Mesenchymal stem cell (in vitro differentiated cells and primary cell): ENCODE measurements at regions not wholly inside any gene's neighbourhood (a gene's known extent, or its start where the extent isn't known, plus 50 kb on each side); places are given as distances from the start of the nearest gene placed in this dataset.

ENCODE experiments used
- DNase-seq: peaks from one replicate; pipeline ENCODE4 v3.0.0-alpha.2; 2013
- H2AFZ ChIP-seq: one replicate; pipeline ENCODE4 v1.6.1; 2013; ENCODE audit warnings: low read depth, mild to moderate bottlenecking, control low read depth, inconsistent platforms, low read length, moderate library complexity
- H2AK5ac ChIP-seq: 2 replicates; pipeline ENCODE4 v1.6.1; 2013; ENCODE audit warnings: low read length, moderate library complexity, mild to moderate bottlenecking, inconsistent platforms; ENCODE audit not compliant: severe bottlenecking
- H2BK120ac ChIP-seq: one replicate; pipeline ENCODE4 v1.6.1; 2013; ENCODE audit warnings: low read depth, mild to moderate bottlenecking, inconsistent platforms, low read length, moderate library complexity
- H2BK12ac ChIP-seq, 2 experiments: one replicate each; pipeline ENCODE4 v1.6.1; 2013; ENCODE audit warnings: inconsistent platforms in 2 of 2, low read length in 2 of 2, mild to moderate bottlenecking in 2 of 2, moderate library complexity in 2 of 2, control low read depth in 1 of 2
- H2BK15ac ChIP-seq: one replicate; pipeline ENCODE4 v1.6.1; 2013; ENCODE audit warnings: mild to moderate bottlenecking, low read depth, inconsistent platforms; ENCODE audit not compliant: poor library complexity, severe bottlenecking
- H2BK5ac ChIP-seq: 2 replicates; pipeline ENCODE4 v1.6.1; 2013; ENCODE audit warnings: low read depth, mild to moderate bottlenecking, low read length, control low read depth, inconsistent platforms; ENCODE audit not compliant: poor library complexity, severe bottlenecking
- H3K14ac ChIP-seq, 2 experiments: one replicate each; pipeline ENCODE4 v1.6.1; 2013; ENCODE audit warnings: inconsistent platforms in 2 of 2, low read length in 2 of 2, control low read depth in 1 of 2, mild to moderate bottlenecking in 1 of 2, moderate library complexity in 1 of 2
- H3K18ac ChIP-seq, 2 experiments: one replicate each; pipeline ENCODE4 v1.6.1; 2013; ENCODE audit warnings: inconsistent platforms in 2 of 2, low read length in 2 of 2, control low read depth in 1 of 2, low read depth in 1 of 2, mild to moderate bottlenecking in 1 of 2
- H3K23ac ChIP-seq, 2 experiments: one replicate each; pipeline ENCODE4 v1.6.1; 2013; ENCODE audit warnings: inconsistent platforms in 2 of 2, low read length in 2 of 2, mild to moderate bottlenecking in 2 of 2, moderate library complexity in 2 of 2, control low read depth in 1 of 2
- H3K27ac ChIP-seq: 2 replicates; pipeline ENCODE4 v1.5.1; 2013; ENCODE audit warnings: mild to moderate bottlenecking, moderate library complexity, low read length, control low read depth, inconsistent platforms; ENCODE audit not compliant: poor library complexity, severe bottlenecking
- H3K27me3 ChIP-seq, 2 experiments: 2 replicates each; pipeline versions ENCODE4 v1.6.1 to v1.7.0; 2013; ENCODE audit warnings: low read length in 2 of 2, mild to moderate bottlenecking in 2 of 2, moderate library complexity in 2 of 2, control low read depth in 1 of 2, inconsistent platforms in 1 of 2; ENCODE audit not compliant: control insufficient read depth in 1 of 2, insufficient read depth in 1 of 2
- H3K36me3 ChIP-seq, 2 experiments: 2 replicates each; pipeline versions ENCODE4 v1.6.1 to v1.7.0; 2013; ENCODE audit warnings: low read length in 2 of 2, control low read depth in 1 of 2, inconsistent platforms in 1 of 2, low read depth in 1 of 2, mild to moderate bottlenecking in 1 of 2; ENCODE audit not compliant: insufficient read depth in 2 of 2, control insufficient read depth in 1 of 2
- H3K4ac ChIP-seq, 2 experiments: one replicate each; pipeline ENCODE4 v1.6.1; 2013; ENCODE audit warnings: inconsistent platforms in 2 of 2, low read length in 2 of 2, mild to moderate bottlenecking in 2 of 2, moderate library complexity in 2 of 2, control low read depth in 1 of 2, low read depth in 1 of 2
- H3K4me1 ChIP-seq: 2 replicates; pipeline ENCODE4 v1.6.1; 2013; ENCODE audit warnings: low read depth, low read length, control low read depth; ENCODE audit not compliant: control insufficient read depth, insufficient read depth
- H3K4me2 ChIP-seq: 2 replicates; pipeline ENCODE4 v1.6.1; 2013; ENCODE audit warnings: low read length, mild to moderate bottlenecking, inconsistent platforms; ENCODE audit not compliant: poor library complexity, severe bottlenecking
- H3K4me3 ChIP-seq, 2 experiments: 2 replicates each; pipeline versions ENCODE4 v1.5.1 to v1.7.0; 2013; ENCODE audit warnings: low read length in 2 of 2, mild to moderate bottlenecking in 2 of 2, control low read depth in 1 of 2, low read depth in 1 of 2; ENCODE audit not compliant: insufficient read depth in 1 of 2
- H3K79me1 ChIP-seq: replicated peaks from 2 replicates; pipeline ENCODE4 v1.6.1; 2013; ENCODE audit warnings: mild to moderate bottlenecking, control low read depth, low read length, inconsistent platforms; ENCODE audit not compliant: poor library complexity, severe bottlenecking
- H3K9ac ChIP-seq: 2 replicates; pipeline ENCODE4 v1.7.0; 2013; ENCODE audit warnings: mild to moderate bottlenecking, low read length, moderate library complexity
- H3K9me3 ChIP-seq: 2 replicates; pipeline ENCODE4 v1.7.0; 2013; ENCODE audit warnings: mild to moderate bottlenecking, low read length; ENCODE audit not compliant: control insufficient read depth
- H4K8ac ChIP-seq: one replicate; pipeline ENCODE4 v1.6.1; 2013; ENCODE audit warnings: inconsistent platforms, mild to moderate bottlenecking, low read length, moderate library complexity
- H4K91ac ChIP-seq: one replicate; pipeline ENCODE4 v1.6.1; 2013; ENCODE audit warnings: mild to moderate bottlenecking, low read length, inconsistent platforms
- WGBS: methylation state at CpG from one replicate; pipeline ENCODE4 v1.1.7; 2013; ENCODE audit warnings: mixed read lengths; 5-methylcytosine and 5-hydroxymethylcytosine counted together

GRCh38 chr14:97912217-97912616 is 1115.0 kb downstream of the VRK1 start:
- 45% methylated on average over 5 of the region's 6 CpGs for WGBS

GRCh38 chr14:97916100-97916499 is 1118.9 kb downstream of the VRK1 start:
- Histone ChIP-seq H3K79me1 (no peaks in the 10 kb centered on the region), H3K23ac (no peak overlapping the region), H4K8ac (no peak overlapping the region), H4K91ac (no peak overlapping the region), H2BK12ac (no peak overlapping the region), H3K4me3 (no peak overlapping the region), H3K36me3 (no peaks in the 10 kb centered on the region), H2BK120ac (no peak overlapping the region), H3K18ac (no peak overlapping the region), H2AFZ (no peak overlapping the region), H3K14ac (no peak overlapping the region), H3K27ac (no peak overlapping the region), H3K4ac (no peak overlapping the region), H3K9ac (no peak overlapping the region), H3K4me2 (no peak overlapping the region), H2AK5ac (no peak overlapping the region), H2BK5ac (no peak overlapping the region), H3K4me1 (no peaks in the 10 kb centered on the region), H3K9me3 (peaks cover 4% of the 10 kb centered on the region), H3K27me3 (no peaks in the 10 kb centered on the region), H2BK15ac (no peak overlapping the region)
- 83% methylated on average over 1 of the region's 1 CpG for WGBS
- DNase-seq = no peak

More at GRCh38 chr14:97912217-97912616, 1115.0 kb downstream of the VRK1 start:
- Histone ChIP-seq H3K36me3 (no peaks in the 10 kb centered on the region), H3K4me2 (no peak overlapping the region), H3K23ac (no peak overlapping the region), H2AFZ (no peak overlapping the region), H2BK5ac (no peak overlapping the region), H3K27me3 (no peaks in the 10 kb centered on the region), H2BK15ac (no peak overlapping the region), H3K14ac (no peak overlapping the region), H3K4me1 (no peaks in the 10 kb centered on the region), H3K4ac (no peak overlapping the region), H2BK120ac (no peak overlapping the region), H3K9ac (no peak overlapping the region), H3K4me3 (no peak overlapping the region), H4K8ac (no peak overlapping the region), H2BK12ac (no peak overlapping the region), H3K27ac (no peak overlapping the region), H3K18ac (no peak overlapping the region), H4K91ac (no peak overlapping the region), H2AK5ac (no peak overlapping the region), H3K9me3 (peaks cover 15% of the 10 kb centered on the region), H3K79me1 (no peaks in the 10 kb centered on the region)
- no peak for DNase-seq

- DNase-seq = no peak
- Histone ChIP-seq H3K14ac (no peak overlapping the region), H4K8ac (no peak overlapping the region), H3K9ac (no peak overlapping the region), H2AFZ (no peak overlapping the region), H2BK120ac (no peak overlapping the region), H3K4me3 (no peak overlapping the region), H3K23ac (no peak overlapping the region), H2BK12ac (no peak overlapping the region), H3K4me2 (no peak overlapping the region), H3K79me1 (no peaks in the 10 kb centered on the region), H2BK15ac (no peak overlapping the region), H2AK5ac (no peak overlapping the region), H3K36me3 (no peaks in the 10 kb centered on the region), H4K91ac (no peak overlapping the region), H2BK5ac (no peak overlapping the region), H3K9me3 (peaks cover 4% of the 10 kb centered on the region), H3K4ac (no peak overlapping the region), H3K27me3 (no peaks in the 10 kb centered on the region), H3K4me1 (no peaks in the 10 kb centered on the region), H3K18ac (no peak overlapping the region), H3K27ac (no peak overlapping the region)
- 62% methylated on average over 4 of the region's 5 CpGs for WGBS
Measured at GRCh38 chr14:97916669-97917568, 1119.7 kb downstream of the VRK1 start.

- Histone ChIP-seq H3K4me3 (no peak overlapping the region), H3K23ac (no peak overlapping the region), H3K27ac (no peak overlapping the region), H3K18ac (no peak overlapping the region), H4K91ac (no peak overlapping the region), H3K9me3 (peaks cover 4% of the 10 kb centered on the region), H3K36me3 (no peaks in the 10 kb centered on the region), H3K14ac (no peak overlapping the region), H2BK120ac (no peak overlapping the region), H4K8ac (no peak overlapping the region), H2BK5ac (no peak overlapping the region), H3K9ac (no peak overlapping the region), H2BK15ac (no peak overlapping the region), H2AFZ (no peak overlapping the region), H3K4ac (no peak overlapping the region), H3K27me3 (no peaks in the 10 kb centered on the region), H3K4me1 (no peaks in the 10 kb centered on the region), H3K79me1 (no peaks in the 10 kb centered on the region), H2BK12ac (no peak overlapping the region), H2AK5ac (no peak overlapping the region), H3K4me2 (no peak overlapping the region)
- 74% methylated on average over 5 of the region's 5 CpGs for WGBS
- no peak for DNase-seq
Measured at GRCh38 chr14:97920201-97920600, 1123.0 kb downstream of the VRK1 start.
